HL-60 (cell line): ENCODE measurements at regions not wholly inside any gene's neighbourhood (a gene's known extent, or its start where the extent isn't known, plus 50 kb on each side); places are given as distances from the start of the nearest gene placed in this dataset.

Source experiments
- CTCF ChIP-seq: IDR thresholded peaks from one replicate; pipeline ENCODE4 v1.5.1; 2011; ENCODE audit warnings: low read length, control low read depth, inconsistent platforms; ENCODE audit not compliant: insufficient read depth
- POLR2AphosphoS5 ChIP-seq: IDR thresholded peaks from 2 replicates; pipeline ENCODE4 v1.6.1; 2012; ENCODE audit warnings: low read depth

GRCh38 chr3:117885011-117885441, 1149.6 kb downstream of the IGSF11 start:
- TF ChIP-seq CTCF: no peak
- no peak for TF ChIP-seq POLR2AphosphoS5
